Pancreas (tissue), 10 donors: ENCODE measurements at regions not wholly inside any gene's neighbourhood (a gene's known extent, or its start where the extent isn't known, plus 50 kb on each side); places are given as distances from the start of the nearest gene placed in this dataset.
A peak's percentile ranks its signal among the peaks of the same experiment; 100 is the strongest.
"Not testable (repeated sequence)": the region's sequence is repeated elsewhere in the genome, so short reads cannot be mapped to it uniquely, and the experiment has no call there.

Source experiments
- ATAC-seq, 4 donors: fragments of 200-7000 bp; cut with Tn5 transposase; one replicate each; pipeline versions ENCODE4 v1.8.0 to v1.9.1; 2020; ENCODE audit warnings: mild to moderate bottlenecking in 4 of 4, moderate library complexity in 4 of 4
- DNase-seq, 6 donors: peaks; one replicate each; pipeline ENCODE4 v3.0.0-alpha.2; 2020
- FAIRE-seq: peaks from 2 replicates; lab custom pipeline; 2012; peaks lifted over from hg19 to GRCh38; lab: Jason Lieb, UNC
- H3K27ac ChIP-seq, 4 donors: fragments of 200-600 bp; sonication (generic); 1 replicate in 3 of 4; 2 replicates in 1 of 4; pipeline versions ENCODE4 v1.5.0 to v1.8.0; 2020
- H3K27me3 ChIP-seq, 4 donors: fragments of 200-600 bp; one replicate each; pipeline ENCODE4 v1.8.0; 2021
- H3K36me3 ChIP-seq, 3 donors: fragments of 200-600 bp; sonication (generic) in 1 of 3; one replicate each; pipeline versions ENCODE4 v1.5.0 to v1.8.0; 2020 to 2021
- H3K4me1 ChIP-seq, 3 donors: fragments of 200-600 bp; one replicate each; pipeline ENCODE4 v1.8.0; 2021
- H3K4me3 ChIP-seq, 4 donors: fragments of 200-600 bp; sonication (generic) in 2 of 4; one replicate each; pipeline versions ENCODE4 v1.5.0 to v1.8.0; 2020 to 2021
- H3K9me3 ChIP-seq, 4 donors: fragments of 200-600 bp; one replicate each; pipeline ENCODE4 v1.8.0; 2021
- CTCF ChIP-seq, 4 donors: fragments of 200-600 bp; sonication (generic) in 3 of 4; IDR thresholded peaks; one replicate each; pipeline versions ENCODE4 v1.5.0 to v1.8.0; 2021; ENCODE audit warnings: antibody characterized with exemption in 4 of 4
- WGBS, 2 donors: extraction: QIAGEN DNeasy Blood & Tissue Kit; methylation state at CpG; one replicate each; pipeline ENCODE4 v1.1.7; 2013; 5-methylcytosine and 5-hydroxymethylcytosine counted together
- intact Hi-C, 3 donors: fragments of 100-400 bp; cut with DNase I; formaldehyde crosslinking; loops; one replicate each; pipeline versions ENCODE4 v1.11.1 to v1.14.2; 2022
- donor health status: healthy with polysubstance abuse.
- donor health status: DM: no; HTN: no; CAD: no; lungs with moderate emphysema.
- donor health status: DM: no; HTN: no; CAD: no.
- donor health status: control.
- donor health status: control.
- donor health status: Bipolar disorder and iron deficiency.
- donor health status: DM: yes; HTN: yes; CAD: no.
- donor health status: DM: no; HTN: no; CAD: no.
- donor health status: DM: no; HTN: no; CAD: no.
- donor health status: DM: yes; HTN: yes; CAD: no.

GRCh38 chr18:59848002-59848401 is 51.8 kb upstream of the PMAIP1 start:
- TF ChIP-seq CTCF (IDR thresholded peaks at IDR 0.05): no peak
- no peaks in the 10 kb centered on the region for H3K36me3 ChIP-seq
- DNase-seq (no peak), FAIRE-seq (no peak), ATAC-seq (no peak)
- no peak overlapping the region for H3K27ac ChIP-seq
- H3K9me3 ChIP-seq: no peaks in the 10 kb centered on the region
- no peaks in the 10 kb centered on the region for H3K27me3 ChIP-seq
- H3K4me1 ChIP-seq: no peaks in the 10 kb centered on the region
- no peak overlapping the region for H3K4me3 ChIP-seq
- 44 to 46% methylated on average over 4 of the region's 4 CpGs for WGBS, 2 donors
- intact Hi-C loops: no loop called here

- H3K36me3 ChIP-seq, H3K27me3 ChIP-seq, ATAC-seq, DNase-seq, FAIRE-seq, H3K9me3 ChIP-seq, H3K4me1 ChIP-seq, intact Hi-C loops, H3K27ac ChIP-seq, H3K4me3 ChIP-seq: not testable (repeated sequence)
- WGBS, 2 donors: 73 to 82% methylated on average over 5 of the region's 5 CpGs
Observed at GRCh38 chr18:59847491-59847846, 52.3 kb upstream of the PMAIP1 start.

- DNase-seq (peak in 1 of 6 donors; percentile 20), ATAC-seq (peak in 3 of 4 donors; percentile 31 to 78 (median 44)), FAIRE-seq (no peak)
- H3K36me3 ChIP-seq: no peaks in the 10 kb centered on the region
- H3K27ac ChIP-seq: no peak overlapping the region
- no peaks in the 10 kb centered on the region for H3K9me3 ChIP-seq
- H3K4me1 ChIP-seq: no peaks in the 10 kb centered on the region
- no peak for TF ChIP-seq CTCF (IDR thresholded peaks at IDR 0.05)
- WGBS, 2 donors: 66 to 69% methylated on average over 9 of the region's 9 CpGs
- H3K27me3 ChIP-seq: no peaks in the 10 kb centered on the region
- intact Hi-C loops: no loop called here
- H3K4me3 ChIP-seq: no peak overlapping the region
Observed at GRCh38 chr18:59846814-59847490, 52.8 kb upstream of the PMAIP1 start.

GRCh38 chr18:59842947-59843346 is 56.8 kb upstream of the PMAIP1 start:
- FAIRE-seq (no peak), ATAC-seq (no peak), DNase-seq (no peak)
- no peaks in the 10 kb centered on the region for H3K36me3 ChIP-seq
- intact Hi-C loops: no loop called here
- H3K27ac ChIP-seq: no peak overlapping the region
- no peak for TF ChIP-seq CTCF (IDR thresholded peaks at IDR 0.05)
- no peaks in the 10 kb centered on the region for H3K4me1 ChIP-seq
- H3K9me3 ChIP-seq: no peaks in the 10 kb centered on the region
- no peak overlapping the region for H3K4me3 ChIP-seq
- no peaks in the 10 kb centered on the region for H3K27me3 ChIP-seq
- 81 to 86% methylated on average over 4 of the region's 4 CpGs for WGBS, 2 donors

GRCh38 chr18:59839931-59840685 is 59.7 kb upstream of the PMAIP1 start:
- peaks cover 0 to 8% (median 0%) of the 10 kb centered on the region in 4 donors for H3K27me3 ChIP-seq
- intact Hi-C loops: no loop called here
- H3K36me3 ChIP-seq: no peaks in the 10 kb centered on the region
- H3K4me1 ChIP-seq: no peaks in the 10 kb centered on the region
- no peak for TF ChIP-seq CTCF (IDR thresholded peaks at IDR 0.05)
- no peak overlapping the region for H3K27ac ChIP-seq
- H3K9me3 ChIP-seq: no peaks in the 10 kb centered on the region
- 42 to 46% methylated on average over 5 of the region's 5 CpGs for WGBS, 2 donors
- no peak for FAIRE-seq
- ATAC-seq: no peak
- H3K4me3 ChIP-seq: no peak overlapping the region
- DNase-seq: no peak
